Myocyte (in vitro differentiated cells): ENCODE measurements at regions not wholly inside any gene's neighbourhood (a gene's known extent, or its start where the extent isn't known, plus 50 kb on each side); places are given as distances from the start of the nearest gene placed in this dataset.
A peak's percentile ranks its signal among the peaks of the same experiment; 100 is the strongest.
"Not testable (repeated sequence)": the region's sequence is repeated elsewhere in the genome, so short reads cannot be mapped to it uniquely, and the experiment has no call there.

ENCODE experiments used
- DNase-seq: peaks from one replicate; pipeline ENCODE4 v3.0.0-alpha.2; 2012; ENCODE audit warnings: low read depth

DNA sequence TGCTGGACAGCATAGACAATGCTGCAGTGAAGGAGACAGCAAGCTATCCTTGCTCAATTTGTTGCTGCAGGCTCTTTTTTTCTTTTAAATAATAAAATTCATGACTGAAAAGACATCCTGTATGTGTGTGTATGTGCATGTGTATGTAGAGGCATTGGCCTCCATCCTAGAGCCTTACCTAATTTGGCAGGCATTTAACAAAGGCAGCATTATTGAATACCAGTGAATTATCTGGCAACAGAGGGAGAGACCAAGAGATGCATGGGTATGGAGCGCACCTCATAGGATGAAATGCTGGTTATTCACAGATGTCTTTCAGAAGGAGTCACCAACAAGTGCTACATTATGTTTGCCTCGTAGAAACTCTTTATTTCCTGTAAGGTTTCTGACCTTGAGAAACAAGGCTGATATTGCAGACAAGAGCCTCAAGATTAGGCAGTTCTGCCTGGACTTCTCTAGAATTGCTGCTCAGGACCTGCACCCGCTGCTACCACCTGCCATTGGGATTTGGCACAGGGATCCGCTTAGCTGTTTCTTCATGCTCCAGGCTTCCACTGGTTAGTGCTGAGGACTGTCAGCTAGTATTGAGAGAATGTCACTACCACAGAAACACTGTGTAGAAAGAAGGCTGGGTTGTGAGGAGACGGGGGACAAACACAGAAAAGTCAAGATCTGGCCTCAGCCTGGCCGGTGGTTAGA lies 247.7 kb upstream of the RFX3 start:
- no peak for DNase-seq

DNA sequence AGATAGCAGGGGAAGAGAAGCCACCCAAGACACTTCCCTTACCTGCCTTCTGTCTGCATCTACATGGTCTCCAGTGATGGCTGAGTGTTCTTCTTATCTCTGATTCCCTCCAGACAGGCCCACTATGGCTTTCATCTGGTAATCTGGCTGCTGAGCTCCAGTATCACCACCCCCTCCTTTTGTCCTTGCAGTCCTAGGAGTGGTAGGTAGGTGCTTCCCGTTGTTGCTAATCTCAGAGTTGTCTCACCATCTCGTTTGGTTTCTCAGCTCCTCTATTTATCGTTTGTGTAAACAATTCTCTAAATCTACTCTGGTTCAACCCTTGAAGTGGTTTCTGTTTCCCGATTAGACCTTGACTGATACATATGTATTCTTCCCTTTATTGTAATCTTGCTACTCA lies 243.8 kb upstream of the RFX3 start:
- DNase-seq, result no peak

DNA sequence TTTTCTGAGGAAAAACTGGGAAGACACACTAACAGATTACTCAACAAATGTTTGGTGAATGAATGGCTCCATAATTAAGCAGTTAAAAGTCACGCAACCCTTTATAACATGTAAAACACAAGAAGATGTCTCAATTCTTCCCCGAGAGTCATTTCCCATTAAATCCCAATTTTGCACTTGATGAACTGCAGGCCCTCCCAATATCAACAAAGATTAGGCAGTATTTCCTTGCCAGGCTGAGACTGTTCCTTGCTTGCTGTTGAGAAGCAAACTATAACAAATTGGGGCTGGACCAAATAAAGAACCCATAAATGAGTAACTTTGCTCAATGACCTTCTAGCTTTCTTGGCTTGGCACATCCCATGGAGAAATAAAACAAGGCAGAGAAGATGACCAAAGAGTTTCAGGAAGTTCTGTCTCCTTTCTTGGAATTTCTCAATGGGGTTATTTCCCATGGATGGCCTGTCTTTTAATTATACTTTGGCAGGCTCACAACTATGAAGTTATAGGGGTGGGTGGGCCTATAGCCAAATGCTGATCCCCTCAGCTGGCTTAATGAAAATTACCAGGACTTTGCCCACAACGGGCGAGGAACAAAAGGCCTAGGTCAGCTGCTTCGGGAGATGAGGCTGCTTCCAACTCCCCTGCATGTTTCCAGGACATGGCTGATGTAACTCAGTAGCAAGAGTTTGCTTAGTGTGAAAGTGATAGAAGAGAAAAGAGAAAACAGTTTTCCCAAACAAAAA lies 243.1 kb upstream of the RFX3 start:
- no peak for DNase-seq

DNA sequence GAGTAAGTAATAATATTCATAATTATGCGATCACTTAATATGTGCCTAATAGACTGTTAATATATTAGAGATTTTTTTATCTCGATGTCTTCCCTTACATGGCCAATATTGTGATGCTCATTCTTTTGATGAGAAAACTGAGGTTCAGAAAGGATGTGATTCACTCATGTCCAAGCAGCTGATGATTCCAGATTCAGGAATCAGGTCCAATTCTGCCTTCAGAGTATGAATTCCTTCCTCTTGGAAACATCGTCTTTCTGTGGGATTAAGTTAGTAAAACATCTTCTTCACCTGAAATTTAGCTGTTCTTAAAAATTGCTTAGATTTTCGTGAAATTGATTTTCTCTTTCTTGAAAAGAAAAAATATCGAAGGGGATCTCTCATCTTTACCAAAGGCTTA lies 242.5 kb upstream of the RFX3 start:
- no peak for DNase-seq

DNA sequence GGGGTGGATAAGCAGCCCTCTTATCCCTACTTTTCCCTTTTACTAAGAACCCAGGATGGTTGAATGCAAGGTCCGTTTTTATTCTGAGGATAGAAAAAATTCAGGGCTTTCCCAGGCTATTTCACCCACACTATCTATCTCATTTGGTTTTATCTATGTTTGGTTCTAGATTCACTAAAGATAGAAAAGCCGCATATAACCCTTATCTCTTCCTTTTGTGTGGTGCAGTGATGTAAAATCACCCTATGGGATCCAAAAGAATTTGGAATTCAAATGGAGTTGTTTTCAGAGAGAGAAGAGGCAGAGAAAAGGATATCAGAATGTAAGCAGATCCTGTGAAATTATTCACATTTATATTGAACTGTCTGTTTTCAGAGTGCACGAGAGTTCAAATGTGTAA lies 236.3 kb upstream of the RFX3 start:
- DNase-seq, result no peak

DNA sequence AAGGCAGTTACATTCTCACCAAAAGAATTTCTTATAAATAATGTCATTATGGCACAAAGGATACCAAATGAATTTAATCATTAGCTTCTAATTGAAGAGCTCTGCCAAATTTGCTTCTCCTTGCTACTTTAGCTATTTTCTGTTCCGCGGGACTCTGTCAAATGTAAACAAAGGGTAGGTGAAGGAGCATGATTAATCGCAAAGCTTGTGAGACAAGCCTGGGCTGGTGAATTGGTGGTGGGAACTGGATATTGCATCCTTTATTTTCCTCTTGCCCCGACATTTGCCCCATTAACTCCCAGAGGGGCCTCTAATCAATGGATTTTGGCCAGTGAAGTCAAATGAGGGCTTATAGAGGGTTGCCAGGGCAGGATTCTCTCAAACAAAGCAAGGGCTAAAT lies 234.2 kb upstream of the RFX3 start:
- no peak for DNase-seq

DNA sequence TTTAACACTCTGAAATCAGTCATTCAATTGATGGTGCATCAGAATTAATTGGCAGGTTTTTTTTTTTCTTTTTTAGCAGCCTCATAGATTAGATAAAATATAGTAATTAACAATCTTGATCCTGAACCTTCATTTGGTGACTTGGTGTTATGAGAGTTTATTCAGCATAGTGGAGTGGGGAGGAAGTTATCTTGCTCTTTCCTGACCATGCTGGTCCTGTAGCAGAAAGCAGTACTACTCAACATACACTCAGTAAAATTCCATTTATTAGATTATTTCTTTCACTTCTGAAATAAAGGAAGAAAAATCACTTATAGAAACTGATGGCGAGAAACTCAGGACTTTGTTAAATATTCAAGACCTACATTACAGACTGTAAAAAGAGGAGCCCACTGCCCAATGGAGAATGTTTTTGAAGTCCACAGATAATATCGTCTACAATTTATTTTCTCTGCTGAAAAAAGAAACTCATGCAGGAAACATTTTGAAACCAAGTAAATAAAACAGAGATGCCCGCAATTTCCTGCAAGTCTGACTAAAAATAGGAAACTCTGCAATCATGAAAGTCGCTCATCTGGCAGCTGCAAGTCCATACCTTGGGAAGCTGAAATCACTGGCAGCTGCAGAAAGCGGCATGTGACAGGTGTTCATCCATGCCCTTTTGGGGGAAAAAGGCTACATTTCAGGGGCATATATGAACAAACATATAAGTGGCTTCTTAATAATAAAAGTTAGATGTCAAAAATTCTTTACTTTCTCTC lies 233.2 kb upstream of the RFX3 start:
- DNase-seq, result peak; percentile 71

DNA sequence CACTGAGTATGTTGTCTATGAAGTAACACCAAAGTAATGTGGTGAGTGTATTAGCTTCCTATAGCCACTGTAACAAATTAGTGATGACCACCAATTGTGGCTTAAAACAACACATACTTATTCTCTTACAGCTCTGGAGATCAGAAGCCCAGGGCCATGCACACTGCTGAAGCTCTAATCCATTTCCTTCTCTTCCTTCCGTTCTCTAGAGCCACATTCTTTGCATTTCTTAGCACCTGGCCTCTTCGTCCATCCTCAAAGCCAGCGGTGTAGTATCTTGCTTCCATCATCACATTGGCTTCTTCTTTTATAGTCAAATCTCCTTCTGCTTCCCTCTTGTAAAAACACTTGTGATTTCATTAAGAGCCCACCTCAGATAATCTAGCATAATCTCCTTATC lies 230.3 kb upstream of the RFX3 start:
- DNase-seq, result no peak

DNA sequence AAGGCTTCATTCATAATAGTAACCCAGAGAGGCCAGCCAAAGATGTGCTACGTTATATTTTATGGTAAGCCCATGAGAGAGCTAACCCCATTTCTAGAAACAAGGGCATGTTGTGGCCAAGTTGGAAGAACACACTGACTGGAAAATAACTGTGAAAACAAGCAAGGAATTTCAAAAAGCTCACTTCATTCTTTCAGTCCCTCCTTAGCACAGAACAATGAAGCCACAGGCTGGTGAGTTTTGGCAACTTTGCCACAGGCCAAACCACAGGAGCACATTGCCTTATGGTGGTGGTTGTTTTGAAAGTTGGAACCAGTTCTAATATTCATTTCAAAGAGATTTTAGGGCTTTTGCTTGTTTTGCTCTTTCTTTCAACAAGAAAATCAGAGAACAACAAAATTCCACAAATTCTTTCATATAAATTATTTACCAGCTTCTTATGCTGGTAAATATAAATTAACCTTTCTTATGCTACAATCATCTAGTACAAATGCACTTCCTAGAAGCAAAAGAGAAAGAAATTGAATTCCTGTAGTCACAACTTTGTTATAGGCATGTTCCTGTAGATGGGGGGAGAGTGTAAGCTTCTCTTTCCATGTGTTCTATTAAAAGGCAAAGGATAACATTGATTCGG lies 225.4 kb upstream of the RFX3 start:
- peak; percentile 83 for DNase-seq

DNA sequence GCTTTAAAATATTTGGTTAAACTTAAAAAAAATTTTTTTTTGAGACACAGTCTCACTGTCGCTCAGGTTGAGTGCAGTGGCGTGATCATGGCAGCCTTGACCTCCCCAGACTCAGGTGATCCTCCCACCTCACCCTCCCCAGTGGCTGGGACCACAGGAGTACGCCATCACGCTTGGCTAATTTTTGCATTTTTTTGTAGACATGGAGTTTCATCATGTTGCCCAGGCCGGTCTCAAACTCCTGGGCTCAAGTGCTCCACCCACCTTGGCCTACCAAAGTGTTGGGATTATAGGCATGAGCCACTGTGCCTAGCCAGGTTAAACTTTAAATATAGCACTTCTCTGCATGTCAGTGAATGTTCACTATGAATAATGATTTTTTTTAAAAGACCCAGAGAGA lies 224.5 kb upstream of the RFX3 start:
- DNase-seq, result no peak

DNA sequence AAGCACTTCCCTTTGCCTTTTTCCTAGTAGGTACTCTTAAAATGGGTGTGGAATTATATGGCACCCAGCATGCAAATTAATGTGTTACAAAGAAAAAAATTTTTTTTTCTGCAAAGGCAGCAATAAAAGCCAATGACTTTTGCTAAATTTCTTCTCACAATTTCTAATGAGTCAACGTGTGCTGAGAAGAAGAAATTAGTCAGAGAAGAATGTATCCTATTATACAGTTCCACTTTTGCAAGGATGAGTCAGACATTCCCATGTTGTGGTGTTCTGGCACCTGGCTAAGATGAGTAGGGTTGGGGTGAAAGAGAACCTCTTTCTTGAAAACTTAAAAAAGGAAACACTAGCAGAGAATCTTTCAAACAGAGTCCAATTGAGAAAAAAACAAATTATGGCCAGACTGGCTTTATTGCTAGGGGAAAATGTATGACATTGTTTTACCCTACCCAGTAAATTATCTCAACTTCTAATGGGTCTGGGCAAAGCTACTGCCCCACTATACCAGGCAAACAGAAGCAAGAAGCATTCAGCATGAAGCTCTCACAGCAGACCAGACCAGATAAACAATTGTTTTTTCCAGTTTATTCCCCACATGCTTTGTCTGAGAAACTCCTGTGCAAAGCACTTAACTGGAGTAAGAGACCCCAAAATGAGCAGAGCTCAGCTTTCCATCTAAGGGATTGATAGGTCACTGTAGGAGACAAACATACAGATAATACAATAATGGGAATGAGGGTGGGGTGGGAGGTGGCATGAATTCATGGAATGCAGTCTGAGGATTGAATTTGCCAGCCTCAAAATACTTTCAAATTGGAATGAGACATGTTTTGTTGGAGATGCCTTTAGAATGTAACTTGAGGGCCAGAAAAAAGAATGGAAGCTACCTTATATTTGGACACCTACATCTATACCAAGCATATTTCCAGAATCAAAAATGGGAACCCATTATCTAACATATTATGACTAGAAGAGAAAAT lies 220.8 kb upstream of the RFX3 start:
- DNase-seq, result peak; percentile 82

DNA sequence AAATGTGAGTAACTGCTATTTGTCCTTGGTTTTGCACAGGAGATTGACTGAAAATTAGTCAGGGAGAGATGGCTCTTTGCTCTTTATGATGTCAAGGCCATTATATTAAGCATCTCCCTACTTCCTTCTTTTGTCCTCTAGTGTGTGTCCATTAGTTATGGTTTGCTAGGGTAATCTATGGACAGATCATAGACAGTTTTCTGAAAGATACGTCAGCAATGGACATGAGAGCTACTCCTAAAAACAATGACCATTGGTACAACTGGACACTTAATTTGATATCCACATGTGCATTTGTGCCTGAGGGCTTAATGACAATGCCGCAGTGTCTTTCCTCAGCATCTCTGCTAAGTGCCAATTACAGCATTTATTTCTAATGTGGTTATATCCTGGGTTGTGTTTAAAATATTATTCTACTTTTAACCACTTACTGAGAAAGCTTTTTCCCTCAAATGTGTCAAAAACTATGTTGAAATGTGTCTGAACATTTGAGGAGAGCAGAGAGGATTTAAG lies 218.2 kb upstream of the RFX3 start:
- DNase-seq, result no peak

DNA sequence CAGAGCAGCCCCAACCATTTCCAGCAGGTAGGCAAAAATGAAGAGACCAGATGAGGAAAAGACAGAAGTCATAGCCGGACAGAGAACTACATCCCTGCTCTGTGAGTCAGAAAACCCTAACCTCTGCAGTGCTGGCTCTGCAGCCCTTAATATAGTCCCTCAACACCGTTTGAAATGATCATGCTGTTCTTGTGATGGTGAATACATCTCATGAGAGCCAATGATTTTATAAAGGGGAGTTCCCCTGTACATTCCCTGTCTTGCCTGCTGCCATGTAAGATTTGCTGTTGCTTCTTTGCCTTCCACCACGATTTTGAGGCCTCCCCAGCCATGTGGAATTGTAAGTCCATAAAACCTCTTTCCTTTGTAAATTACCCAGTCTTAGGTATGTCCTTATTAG lies 216.8 kb upstream of the RFX3 start:
- no peak for DNase-seq

DNA sequence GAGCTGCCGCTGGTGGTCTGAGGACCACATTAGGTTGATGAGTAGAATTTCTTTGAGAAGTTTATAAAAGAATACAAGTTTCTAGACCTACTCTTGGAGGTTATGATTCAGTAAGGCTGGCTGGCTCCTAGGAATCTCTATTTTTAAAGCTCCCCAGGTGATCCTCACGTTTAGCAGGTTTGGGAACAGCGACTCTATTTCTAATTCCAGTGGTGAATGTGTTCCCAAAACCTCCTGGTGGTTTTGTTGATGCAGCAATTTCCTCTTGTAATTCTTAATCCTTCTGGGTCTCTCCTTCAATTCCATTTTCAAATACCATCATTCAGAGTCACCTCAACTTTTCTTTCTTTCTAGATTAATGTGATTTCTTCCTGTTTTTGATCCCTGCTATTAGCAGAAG lies 215.9 kb upstream of the RFX3 start:
- DNase-seq, result no peak

DNA sequence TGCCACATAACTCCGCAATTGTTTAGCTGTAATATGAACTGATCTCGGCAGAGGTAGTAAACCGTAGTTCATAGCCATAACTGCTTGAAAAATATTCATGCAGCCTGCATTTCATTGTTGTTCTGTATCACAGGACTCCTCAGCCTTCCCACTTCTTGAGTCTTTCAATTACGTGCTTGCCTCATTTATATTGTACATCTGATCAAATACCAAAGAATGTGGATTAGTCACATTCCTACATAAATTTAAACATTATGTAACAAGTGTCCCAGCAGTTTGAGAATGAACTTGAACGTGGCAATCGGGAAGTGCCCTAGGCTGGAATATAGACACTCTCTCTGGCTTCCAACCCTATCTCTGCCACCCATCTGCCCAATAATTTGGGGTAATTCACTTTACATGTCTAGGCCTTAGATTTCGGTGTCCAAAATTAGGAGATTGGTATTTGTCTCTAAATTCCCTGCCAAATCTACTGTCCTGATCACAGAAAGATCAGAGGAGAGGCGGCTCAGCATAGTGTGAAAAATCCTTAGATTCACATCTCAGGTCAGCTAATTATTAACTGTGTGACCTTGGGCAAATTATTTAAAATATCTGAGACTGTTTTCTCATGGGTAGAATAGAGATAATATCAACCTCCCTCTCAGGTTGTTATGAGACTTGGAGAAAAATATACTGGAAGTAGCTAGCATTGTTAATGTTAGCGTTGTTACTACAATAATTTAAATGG lies 215.1 kb upstream of the RFX3 start:
- no peak for DNase-seq

DNA sequence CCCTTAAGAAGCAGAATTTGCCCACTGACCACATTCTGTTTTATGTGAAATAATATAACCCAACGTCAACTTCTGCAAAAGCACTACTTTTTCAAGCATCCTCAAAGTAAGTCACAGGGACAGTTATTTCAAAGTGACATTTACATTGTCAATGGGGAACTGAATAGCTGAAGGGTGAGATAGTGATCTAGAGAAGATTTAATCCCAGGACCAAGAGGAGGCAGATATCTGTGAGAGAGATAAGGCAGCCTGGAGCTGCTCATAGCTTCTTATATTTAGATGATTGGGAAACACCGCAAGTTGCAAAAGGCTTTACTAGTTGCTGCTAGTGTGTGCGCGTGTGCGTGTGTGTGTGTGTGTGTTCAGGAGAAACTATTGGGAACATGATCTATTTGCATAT lies 210.4 kb upstream of the RFX3 start:
- DNase-seq, result no peak

DNA sequence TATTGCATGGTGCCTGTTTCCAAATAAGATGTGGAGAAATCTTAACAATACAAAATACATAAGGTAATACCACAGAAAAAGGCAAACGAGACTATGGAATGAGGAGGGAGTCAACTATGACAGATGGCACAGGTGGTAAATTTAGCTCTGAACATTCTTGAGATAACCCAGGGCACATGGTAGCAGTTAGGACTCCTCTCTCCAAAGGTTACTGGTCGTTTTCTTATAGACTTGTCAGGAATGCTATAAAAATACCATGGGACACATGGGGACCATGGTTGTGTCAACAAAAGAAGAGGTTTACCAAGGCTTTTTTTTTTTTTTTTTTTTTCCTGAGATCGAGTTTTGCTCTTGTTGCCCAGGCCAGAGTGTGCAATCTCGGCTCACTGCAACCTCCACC lies 209.4 kb upstream of the RFX3 start:
- no peak for DNase-seq

DNA sequence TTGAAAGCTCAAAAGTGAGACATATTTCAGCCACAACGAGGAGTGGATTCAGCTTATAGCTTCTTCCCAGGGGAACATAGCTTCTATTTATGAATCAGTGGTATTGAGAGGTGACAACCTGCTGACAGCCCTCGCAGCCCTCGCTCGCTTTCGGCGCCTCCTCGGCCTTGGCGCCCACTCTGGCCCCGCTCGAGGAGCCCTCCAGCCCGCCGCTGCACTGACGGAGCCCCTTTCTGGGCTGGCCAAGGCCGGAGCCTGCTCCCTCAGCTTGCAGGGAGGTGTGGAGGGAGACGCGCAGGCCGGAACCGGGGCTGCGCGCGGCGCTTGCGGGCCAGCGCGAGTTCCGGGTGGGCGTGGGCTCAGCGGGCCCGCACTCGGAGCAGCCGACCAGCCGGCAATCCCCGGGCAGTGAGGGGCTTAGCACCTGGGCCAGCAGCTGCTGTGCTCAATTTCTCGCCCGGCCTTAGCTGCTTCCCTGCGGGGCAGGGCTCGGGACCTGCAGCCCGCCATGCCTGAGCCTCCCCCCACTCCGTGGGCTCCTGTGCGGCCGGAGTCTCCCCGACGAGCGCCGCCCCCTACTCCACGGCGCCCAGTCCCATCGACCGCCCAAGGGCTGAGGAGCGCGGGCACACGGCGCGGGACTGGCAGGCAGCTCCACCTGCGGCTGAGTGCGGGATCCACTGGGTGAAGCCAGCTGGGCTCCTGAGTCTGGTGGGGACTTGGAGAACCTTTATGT lies 207.9 kb upstream of the RFX3 start:
- DNase-seq, result not testable (repeated sequence)

DNA sequence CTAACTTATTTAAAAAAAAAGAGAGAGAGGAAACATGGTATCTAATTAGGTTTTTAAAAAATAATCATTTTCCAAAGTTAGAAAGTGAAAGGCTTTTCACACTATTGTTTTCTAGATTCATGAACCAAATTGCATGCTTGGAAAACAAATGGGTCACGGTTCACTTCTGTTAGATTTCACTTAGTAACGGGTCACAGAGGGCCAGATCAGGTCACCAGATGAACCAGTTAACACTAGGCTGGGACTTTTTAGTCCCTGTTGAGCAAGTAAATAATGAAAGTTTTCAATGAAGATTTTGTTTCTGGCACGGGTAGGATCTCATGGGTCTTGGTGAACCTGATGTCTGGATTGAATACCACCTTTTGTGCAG lies 207.2 kb upstream of the RFX3 start:
- no peak for DNase-seq
